Umbilical cord (tissue), 1 donor: ENCODE measurements at regions not wholly inside any gene's neighbourhood (a gene's known extent, or its start where the extent isn't known, plus 50 kb on each side); places are given as distances from the start of the nearest gene placed in this dataset.
"Not testable (repeated sequence)": the region's sequence is repeated elsewhere in the genome, so short reads cannot be mapped to it uniquely, and the experiment has no call there.

Source experiments
- DNase-seq: peaks from one replicate; pipeline ENCODE4 v3.0.0-alpha.2; 2015; ENCODE audit warnings: low spot score

GRCh38 chr15:84094720-84095119, 140.9 kb upstream of the GOLGA6L4 start:
- DNase-seq: not testable (repeated sequence)

GRCh38 chr15:84097053-84097452, 138.5 kb upstream of the GOLGA6L4 start:
- not testable (repeated sequence) for DNase-seq

- no peak for DNase-seq
Observed at GRCh38 chr15:84098604-84099003, 137.0 kb upstream of the GOLGA6L4 start.

GRCh38 chr15:84099181-84099580, 136.4 kb upstream of the GOLGA6L4 start:
- DNase-seq: peak; percentile 38

- DNase-seq: no peak
Observed at GRCh38 chr15:84103345-84103744, 132.2 kb upstream of the GOLGA6L4 start.

- no peak for DNase-seq
Observed at GRCh38 chr15:84104853-84105252, 130.7 kb upstream of the GOLGA6L4 start.

DNA sequence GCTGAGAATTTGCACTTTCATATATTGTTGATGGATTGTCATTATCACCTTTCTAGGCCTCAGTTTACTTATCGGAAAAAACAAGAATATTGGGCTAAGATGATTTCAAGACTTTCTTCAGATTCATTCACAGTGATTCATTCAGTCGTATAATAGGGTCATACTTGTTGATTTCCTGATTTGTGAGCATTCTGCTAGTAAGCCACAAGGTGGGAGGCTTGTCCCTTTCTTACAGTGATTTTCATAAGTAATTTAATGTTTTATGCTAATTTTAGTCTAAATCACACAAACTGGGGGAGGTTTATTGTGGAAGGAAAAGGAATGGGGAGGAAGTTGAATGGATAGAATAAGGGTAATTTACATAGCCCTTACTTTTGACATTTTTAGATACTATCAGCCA, 126.8 kb upstream of the GOLGA6L4 start:
- DNase-seq: peak; percentile 46

DNA sequence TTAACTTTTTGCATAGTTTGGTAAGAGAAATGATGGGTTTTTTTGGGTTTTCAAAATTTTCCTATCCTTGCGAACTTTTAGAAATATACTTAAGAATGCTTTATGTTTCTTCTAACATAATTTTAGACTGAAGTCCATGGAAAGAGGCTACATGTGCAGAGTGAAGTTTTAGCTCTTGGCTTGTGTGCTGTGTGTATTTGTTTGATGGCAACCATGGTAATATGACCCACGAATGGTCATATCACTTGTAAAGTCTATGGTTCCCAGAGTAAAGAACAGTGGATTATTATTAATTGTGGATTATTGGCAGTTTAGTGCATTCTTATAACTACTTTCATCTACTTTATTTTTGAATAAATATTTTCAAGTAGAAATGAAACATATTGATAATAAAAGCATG, 124.0 kb upstream of the GOLGA6L4 start:
- DNase-seq: peak; percentile 54

DNA sequence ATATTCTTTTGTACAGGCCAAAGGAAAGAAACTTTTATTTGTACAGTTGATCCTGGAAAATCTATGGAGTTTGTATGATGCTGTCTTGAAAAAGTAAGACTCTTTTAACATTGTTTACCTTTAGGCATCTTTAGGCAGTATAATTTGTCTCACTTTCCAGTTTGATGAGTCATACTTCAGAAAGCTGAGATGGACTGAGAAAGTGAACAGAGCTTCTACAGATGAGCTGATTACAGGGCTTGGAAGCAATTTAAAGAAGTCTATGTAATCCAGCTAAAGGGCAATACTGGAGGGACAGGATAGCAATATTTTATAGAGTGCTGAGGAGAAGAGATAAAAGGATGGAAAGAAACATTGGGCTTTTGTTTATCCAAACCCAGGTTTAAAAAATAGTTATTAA, 123.5 kb upstream of the GOLGA6L4 start:
- DNase-seq: peak; percentile 91

DNA sequence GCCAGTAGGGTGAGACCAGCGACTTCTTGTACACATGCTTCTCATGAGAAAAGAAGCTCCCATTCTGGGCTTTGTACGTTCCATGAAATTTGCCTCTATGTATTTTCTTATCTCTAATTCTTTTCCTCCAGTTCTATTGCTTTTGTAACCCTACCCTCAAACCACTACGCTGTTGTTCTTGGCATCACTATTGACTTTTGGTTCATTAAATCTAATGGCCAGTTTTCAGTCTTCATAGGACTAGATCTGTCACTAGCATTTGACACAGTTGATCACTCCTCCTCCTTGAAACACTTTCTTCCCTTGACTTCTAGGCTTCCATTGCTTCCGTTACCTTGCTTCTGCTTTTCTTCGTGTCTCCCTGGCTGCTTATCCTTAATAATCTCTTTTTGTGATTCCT, 121.7 kb upstream of the GOLGA6L4 start:
- DNase-seq: no peak

GRCh38 chr15:84114680-84115079, 120.9 kb upstream of the GOLGA6L4 start:
- not testable (repeated sequence) for DNase-seq

DNA sequence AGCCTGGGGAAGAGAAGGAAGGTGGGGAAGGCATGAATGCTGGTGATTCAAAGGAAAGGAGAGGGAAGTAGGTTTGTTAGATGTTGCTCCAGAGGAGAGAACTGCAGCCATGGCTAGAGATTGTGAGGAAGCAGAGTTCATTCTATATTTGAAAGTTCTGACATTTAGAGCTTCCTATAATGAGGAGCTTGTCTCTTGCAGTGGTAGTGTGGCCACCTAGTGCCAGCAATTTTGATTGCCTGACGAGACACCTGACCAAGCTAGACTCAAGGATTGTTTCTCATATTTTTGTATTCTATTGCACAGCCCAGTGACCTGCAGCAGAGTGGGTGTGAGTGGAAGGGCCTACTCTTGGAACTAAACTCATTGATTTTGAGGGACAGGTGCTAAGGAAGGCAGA, 116.2 kb upstream of the GOLGA6L4 start:
- not testable (repeated sequence) for DNase-seq

GRCh38 chr15:84120903-84121302, 114.7 kb upstream of the GOLGA6L4 start:
- DNase-seq: peak; percentile 89

DNA sequence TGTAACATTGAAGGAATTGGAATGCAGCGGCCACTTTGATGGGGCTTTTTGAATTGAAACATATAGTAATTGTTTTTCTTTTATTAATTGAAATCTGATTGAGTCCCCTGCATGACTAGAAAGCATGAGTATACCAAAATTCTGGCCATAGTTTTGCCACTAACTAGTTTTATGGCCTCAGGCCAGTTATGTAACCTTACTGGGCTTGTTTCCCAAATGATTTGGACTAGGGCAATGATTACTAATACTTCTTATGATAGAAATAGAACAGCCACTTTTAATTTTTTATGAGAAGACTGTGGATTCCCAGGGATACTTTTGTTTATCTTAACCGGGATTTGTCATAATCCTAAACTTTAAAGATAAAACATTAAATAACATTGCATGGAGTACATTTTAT, 106.9 kb upstream of the GOLGA6L4 start:
- peak; percentile 82 for DNase-seq

GRCh38 chr15:84130098-84130831, 105.3 kb upstream of the GOLGA6L4 start:
- not testable (repeated sequence) for DNase-seq

GRCh38 chr15:84135931-84136456, 99.6 kb upstream of the GOLGA6L4 start:
- DNase-seq: not testable (repeated sequence)

DNA sequence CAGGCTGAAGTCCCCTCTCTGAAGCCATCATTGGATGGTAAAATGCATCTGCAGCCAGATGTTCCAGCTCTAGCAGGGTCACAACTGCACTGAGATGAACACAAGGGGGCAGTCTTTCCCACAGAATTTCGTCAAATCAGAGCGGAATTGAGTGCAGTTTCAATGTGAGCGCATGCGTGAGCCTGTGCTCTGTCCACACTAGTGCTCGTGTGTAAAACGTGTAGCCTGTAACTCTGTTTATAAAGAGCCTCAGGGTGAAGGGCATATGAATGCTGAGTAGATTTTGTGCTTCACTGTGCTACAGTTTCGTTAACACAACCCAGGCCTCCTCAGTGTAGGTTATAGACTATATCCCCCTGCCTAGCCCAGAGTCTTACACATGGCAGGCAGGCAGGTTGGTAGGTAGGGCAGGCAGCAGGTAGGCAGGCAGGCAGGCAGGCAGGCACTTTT, 92.7 kb upstream of the GOLGA6L4 start:
- peak; percentile 91 for DNase-seq

- no peak for DNase-seq
Observed at GRCh38 chr15:84143753-84144314, 91.7 kb upstream of the GOLGA6L4 start.

DNA sequence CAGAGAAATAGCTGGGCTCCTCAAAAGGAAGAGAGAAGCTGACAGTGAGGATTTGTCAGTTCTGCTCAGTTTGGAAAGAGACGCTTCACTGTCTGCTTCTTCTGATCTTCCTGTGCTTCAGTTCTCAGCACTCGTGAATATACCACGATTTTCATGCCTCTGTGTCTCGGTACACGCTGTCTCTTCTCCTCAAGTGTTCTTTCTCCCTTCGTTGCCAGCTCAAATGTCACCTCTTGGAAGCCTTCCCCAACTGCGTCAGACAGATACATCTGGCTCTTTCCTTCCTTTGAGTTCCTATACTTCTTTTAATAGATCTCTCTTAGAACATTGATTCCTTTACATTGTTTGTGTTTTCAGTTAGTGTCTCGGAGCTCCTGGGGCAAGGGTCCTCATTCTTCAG, 90.6 kb upstream of the GOLGA6L4 start:
- DNase-seq: not testable (repeated sequence)

- DNase-seq: not testable (repeated sequence)
Observed at GRCh38 chr15:84146299-84146698, 89.3 kb upstream of the GOLGA6L4 start.

- not testable (repeated sequence) for DNase-seq
Observed at GRCh38 chr15:84147307-84147706, 88.3 kb upstream of the GOLGA6L4 start.

- peak; percentile 22 for DNase-seq
Observed at GRCh38 chr15:84151205-84151931, 84.2 kb upstream of the GOLGA6L4 start.
